GM19467 (cell line): ENCODE measurements at regions not wholly inside any gene's neighbourhood (a gene's known extent, or its start where the extent isn't known, plus 50 kb on each side); places are given as distances from the start of the nearest gene placed in this dataset.

Experiments used
- ATAC-seq: cut with Tn5 transposase; IDR thresholded peaks from one replicate; pipeline ENCODE4 v1.9.1; 2021; ENCODE audit warnings: mild to moderate bottlenecking, moderate library complexity; ENCODE audit not compliant: unreplicated experiment

DNA sequence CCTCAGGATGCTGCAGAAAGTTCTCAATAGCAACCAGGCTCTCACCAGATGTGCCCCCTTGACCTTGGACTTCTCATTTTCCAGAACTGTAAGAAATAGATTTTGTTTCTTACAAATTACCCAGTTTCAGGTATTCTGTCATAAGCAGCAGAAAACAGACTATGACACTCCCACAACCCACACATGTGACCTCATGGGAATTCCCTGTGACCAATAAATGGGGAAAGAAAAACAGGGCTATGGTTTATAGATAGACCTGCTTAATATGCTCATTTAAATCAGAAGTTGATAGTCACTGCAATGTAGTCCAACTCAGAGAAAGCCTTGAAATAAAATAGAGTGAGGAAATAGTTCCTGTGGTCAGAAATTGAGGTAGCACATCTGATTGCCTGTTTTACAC is 380.9 kb upstream of the PTBP2 start:
- no peak for ATAC-seq

DNA sequence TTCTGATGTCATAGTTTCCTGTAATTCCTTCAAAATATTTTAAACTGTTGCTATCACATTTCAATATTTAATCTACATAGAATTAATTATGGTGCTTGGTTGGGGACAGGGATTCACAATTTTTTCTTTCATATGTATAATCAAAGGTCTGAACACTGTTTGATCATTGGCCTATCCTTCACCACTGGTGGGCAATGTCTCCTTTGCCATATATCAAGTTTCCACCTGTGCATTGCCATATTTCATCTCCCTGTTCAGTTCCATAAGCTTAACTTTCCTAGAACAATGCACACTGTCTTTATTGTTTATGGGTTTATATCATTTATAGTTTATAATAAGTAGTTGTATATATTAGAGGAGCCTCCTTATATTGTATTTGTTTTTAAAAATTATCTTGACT is 374.9 kb upstream of the PTBP2 start:
- ATAC-seq: no peak

- no peak for ATAC-seq
These were observed 371.7 kb upstream of the PTBP2 start for GRCh38 chr1:96349896-96350295.

GRCh38 chr1:96352733-96353132 is 368.9 kb upstream of the PTBP2 start:
- no peak for ATAC-seq

DNA sequence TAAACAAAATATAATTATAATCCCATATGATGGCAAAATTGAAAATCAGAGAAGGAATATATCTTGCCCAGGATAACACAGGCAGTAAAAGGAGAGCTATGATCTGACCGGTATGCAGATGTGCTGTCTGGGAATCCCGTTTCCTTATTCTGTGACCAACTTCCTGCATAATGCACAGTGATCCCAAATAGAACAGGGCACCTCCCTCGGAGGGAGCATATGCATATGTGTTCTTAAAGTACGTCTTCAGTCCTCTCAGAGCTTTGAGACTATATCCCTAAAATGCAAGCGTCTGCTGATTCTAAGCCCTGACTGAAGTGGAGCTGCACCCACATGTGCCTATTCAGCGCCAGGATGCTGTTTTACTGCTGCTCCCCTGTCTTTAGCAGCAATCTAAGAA is 366.1 kb upstream of the PTBP2 start:
- ATAC-seq: no peak

GRCh38 chr1:96355961-96356360 is 365.6 kb upstream of the PTBP2 start:
- ATAC-seq: no peak

GRCh38 chr1:96357141-96357765 is 364.3 kb upstream of the PTBP2 start:
- no peak for ATAC-seq

- ATAC-seq: no peak
These were observed 363.5 kb upstream of the PTBP2 start for GRCh38 chr1:96358057-96358456.

DNA sequence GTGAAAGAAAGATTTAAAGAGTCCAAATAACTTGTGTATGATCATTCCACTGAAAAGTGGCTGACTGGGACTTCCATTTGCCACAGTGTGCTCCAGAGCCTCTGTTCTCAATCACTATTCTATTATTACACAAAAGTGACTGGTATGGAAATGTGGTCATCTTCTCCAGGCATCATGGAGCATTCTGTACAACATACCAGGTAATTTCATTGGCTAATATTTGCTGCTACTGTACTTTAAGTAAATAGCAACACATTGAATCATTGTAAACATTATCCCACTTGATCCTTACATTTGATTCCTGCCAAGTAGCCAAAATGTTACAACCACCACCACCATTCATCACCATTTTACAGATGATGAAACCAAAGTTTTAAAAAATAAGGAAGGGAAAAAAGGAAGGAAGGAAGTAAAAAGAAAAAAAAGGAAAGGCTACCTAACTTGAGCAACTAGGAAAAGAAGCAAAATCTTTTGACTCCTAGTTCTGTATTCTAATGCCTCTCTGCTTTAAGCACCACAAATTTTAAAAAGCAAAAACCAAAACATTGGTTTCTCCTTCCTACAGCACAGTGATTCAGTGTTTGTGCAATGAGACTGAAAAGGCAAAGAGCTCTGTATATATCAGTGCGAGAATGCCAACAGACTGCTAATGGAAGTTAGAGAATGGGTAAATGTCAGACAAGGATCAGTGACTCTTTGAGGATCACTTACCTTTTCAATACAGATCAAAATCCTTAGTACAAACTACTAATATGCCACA is 361.4 kb upstream of the PTBP2 start:
- no peak for ATAC-seq

- no peak for ATAC-seq
These were observed 360.2 kb upstream of the PTBP2 start for GRCh38 chr1:96361271-96361856.

- ATAC-seq: no peak
These were observed 359.6 kb upstream of the PTBP2 start for GRCh38 chr1:96361961-96362360.

DNA sequence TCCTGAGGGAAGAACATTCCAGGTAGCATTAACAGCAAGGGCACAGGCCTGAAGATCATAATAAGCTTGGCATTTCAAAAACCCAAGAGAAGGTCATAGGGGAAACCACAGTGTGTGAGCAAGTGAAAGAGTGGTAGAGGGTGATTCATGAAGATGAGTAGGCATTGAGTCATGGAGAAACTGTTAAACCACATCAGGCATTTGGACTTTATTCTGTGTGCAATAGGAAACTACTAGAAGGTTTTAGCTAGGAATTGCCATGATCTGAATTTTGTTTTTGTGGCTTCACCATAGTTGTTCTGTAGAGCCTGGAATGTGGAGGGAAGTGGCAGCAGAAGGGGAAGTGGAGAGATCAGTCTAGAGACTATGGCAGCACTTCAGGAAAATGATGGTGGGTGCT is 359.0 kb upstream of the PTBP2 start:
- ATAC-seq: no peak

GRCh38 chr1:96363826-96364225 is 357.8 kb upstream of the PTBP2 start:
- ATAC-seq: no peak

GRCh38 chr1:96364576-96364975 is 357.0 kb upstream of the PTBP2 start:
- ATAC-seq: no peak

GRCh38 chr1:96365076-96365475 is 356.5 kb upstream of the PTBP2 start:
- no peak for ATAC-seq

GRCh38 chr1:96365596-96366390 is 355.8 kb upstream of the PTBP2 start:
- ATAC-seq: no peak

- ATAC-seq: no peak
These were observed 355.1 kb upstream of the PTBP2 start for GRCh38 chr1:96366516-96366915.

DNA sequence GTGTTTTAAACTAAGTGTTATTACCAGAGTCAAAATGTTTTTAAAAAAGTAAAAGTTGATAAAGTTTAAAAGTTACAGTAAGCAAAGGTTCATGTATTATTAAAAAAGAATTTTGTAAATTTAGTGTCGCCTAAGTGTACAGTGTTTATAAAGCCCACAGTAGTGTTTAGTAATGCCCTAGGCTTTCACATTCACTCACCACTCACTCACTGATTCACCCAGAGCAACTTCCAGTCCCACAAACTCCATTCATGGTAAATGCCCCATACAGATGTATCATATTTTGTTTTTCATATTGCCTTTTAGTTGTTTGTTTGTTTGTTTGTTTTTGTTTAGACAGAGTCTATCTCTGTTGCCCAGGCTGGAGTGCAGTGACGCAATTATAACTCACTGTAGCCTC is 353.8 kb upstream of the PTBP2 start:
- no peak for ATAC-seq

DNA sequence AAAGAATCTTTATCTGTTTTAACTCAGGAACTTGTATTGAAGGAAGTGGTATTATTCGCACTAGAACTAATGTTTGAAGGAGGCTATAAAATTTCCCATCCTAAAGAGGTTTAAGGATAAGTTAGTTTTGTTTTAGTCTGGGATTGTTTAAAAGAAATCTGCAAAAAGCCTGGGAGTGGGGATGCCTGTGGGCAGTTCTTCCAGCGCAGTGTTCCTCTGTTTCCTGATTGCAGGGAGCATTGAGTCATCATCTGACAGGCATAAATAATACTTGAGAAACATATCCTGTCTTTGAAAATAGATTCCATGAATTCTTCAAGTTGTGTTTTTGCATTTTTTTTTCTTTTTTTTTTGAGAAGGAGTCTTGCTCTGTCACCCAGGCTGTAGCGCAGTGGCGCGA is 350.8 kb upstream of the PTBP2 start:
- no peak for ATAC-seq

GRCh38 chr1:96372881-96373280 is 348.7 kb upstream of the PTBP2 start:
- ATAC-seq: no peak

DNA sequence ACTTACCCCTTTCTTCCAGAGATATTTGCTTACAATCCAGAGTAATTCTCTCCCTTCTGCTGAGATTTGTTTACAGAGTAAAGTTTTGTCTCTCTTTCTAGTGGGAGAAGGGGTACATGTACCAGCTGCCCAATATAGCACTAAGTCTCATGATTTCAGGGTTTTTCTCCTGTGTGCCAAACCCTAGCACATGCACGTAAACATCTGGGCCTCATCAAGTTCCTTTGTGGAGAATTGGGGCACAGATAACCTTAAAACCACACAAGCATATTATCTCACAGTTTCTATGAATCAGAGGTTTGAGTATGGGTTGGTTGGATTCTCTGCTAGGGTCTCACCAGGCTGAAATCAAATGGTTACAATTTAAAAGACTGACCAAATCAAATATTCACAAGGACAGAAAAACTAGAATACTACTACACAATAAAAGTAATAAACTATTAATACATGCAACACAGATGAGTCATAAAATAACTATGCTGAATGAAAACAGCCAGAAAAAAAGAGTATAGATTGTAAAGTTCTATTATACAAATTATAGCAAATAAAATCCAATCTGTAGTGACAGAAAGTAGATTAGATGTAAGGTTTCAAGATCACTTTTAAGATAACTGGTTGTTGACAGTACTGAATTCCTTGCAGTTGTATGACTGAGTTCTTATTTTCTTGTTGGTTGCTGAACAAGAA is 347.4 kb upstream of the PTBP2 start:
- ATAC-seq: no peak
